ENCODE measurements at regions not wholly inside any gene's neighbourhood (a gene's known extent, or its start where the extent isn't known, plus 50 kb on each side); places are given as distances from the start of the nearest gene placed in this dataset.

DNA sequence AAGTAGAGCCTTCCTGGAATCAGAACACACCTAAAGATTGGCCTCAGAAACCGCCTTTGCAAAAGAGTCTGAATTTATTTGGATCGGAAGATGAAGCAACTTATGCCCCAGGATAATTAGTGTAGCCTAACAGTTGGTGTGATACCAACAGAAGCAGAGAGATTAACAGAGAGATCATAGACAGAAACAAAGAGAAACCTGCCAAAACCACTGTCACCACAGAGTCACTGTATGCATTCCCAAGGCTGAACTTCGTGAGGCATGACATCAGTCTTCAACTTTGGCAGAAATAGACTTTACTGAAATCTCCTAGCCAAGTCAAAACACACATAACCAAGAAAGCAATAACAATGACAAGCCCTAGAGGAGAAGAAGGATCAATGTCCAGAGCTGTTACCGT lies 361.8 kb downstream of the ELAVL2 start:
- TF ChIP-seq EZH2 (IDR thresholded peaks at IDR 0.05; ENCODE audit: insufficient read depth, poor library complexity, severe bottlenecking), result no peak
- no peak for TF ChIP-seq EZH2phosphoT487 (IDR thresholded peaks at IDR 0.05; ENCODE audit: insufficient read depth, low read depth)
